ENCODE measurements at regions not wholly inside any gene's neighbourhood (a gene's known extent, or its start where the extent isn't known, plus 50 kb on each side); places are given as distances from the start of the nearest gene placed in this dataset.

DNA sequence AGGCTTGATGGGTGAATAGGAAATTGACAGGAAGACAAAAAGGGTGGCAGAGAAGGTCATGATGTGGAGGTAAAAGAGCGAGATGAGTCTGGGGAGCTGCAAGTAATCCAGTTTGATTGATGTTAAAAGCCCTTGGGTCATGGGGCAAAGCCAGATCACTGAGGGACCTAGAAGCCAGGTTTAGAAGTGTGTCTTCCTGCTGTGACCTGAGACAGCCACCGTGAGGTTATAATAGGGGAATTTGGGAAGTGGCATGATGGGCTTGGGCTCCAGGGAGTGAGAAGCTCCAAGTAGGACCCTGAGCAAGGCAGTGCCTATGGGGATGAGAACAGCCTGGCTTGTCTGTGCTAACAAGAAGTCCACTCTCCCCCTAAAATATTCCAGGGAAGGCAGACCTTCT lies 298.5 kb downstream of the RPLP1 start:
- no peak overlapping the region for H3K27ac ChIP-seq
- H3K36me3 ChIP-seq, result no peaks in the 10 kb centered on the region
- no peak for TF ChIP-seq EP300 (IDR thresholded peaks at IDR 0.05)
- TF ChIP-seq POLR2AphosphoS5 (IDR thresholded peaks at IDR 0.05), result no peak
- no peak for TF ChIP-seq POLR2A (IDR thresholded peaks at IDR 0.05)
- TF ChIP-seq, protein P1, sequence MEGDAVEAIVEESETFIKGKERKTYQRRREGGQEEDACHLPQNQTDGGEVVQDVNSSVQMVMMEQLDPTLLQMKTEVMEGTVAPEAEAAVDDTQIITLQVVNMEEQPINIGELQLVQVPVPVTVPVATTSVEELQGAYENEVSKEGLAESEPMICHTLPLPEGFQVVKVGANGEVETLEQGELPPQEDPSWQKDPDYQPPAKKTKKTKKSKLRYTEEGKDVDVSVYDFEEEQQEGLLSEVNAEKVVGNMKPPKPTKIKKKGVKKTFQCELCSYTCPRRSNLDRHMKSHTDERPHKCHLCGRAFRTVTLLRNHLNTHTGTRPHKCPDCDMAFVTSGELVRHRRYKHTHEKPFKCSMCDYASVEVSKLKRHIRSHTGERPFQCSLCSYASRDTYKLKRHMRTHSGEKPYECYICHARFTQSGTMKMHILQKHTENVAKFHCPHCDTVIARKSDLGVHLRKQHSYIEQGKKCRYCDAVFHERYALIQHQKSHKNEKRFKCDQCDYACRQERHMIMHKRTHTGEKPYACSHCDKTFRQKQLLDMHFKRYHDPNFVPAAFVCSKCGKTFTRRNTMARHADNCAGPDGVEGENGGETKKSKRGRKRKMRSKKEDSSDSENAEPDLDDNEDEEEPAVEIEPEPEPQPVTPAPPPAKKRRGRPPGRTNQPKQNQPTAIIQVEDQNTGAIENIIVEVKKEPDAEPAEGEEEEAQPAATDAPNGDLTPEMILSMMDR (IDR thresholded peaks at IDR 0.05), result no peak
- H3K4me1 ChIP-seq, result no peaks in the 10 kb centered on the region
- DNase-seq, result no peak
- H3K4me3 ChIP-seq, result no peak overlapping the region
- WGBS, 2 donors, result 86 to 93% methylated on average over 2 of the region's 2 CpGs
- H3K27me3 ChIP-seq, result no peaks in the 10 kb centered on the region
- intact Hi-C loops (cut with DNase I), result no loop called here
- no peaks in the 10 kb centered on the region for H3K9me3 ChIP-seq

DNA sequence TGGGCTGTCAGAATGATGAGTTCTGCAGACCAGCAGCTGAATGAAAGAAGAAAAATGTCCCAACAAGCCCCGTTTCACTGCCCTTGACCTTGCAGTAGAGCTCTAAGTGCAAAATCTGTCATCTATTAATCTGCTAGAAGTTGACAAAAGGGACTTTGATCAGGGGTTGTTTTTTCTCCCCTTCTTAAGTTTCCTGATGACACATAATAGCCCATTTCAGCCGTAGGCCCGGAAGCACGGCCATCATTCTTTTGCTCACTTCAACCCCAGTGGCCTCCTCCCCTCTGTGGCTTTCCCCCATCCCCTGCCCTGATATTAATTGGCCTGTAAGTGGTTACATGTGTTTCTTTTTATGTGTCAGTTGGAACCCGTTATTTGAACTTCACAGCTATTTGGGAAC lies 298.9 kb downstream of the RPLP1 start:
- H3K4me3 ChIP-seq, result no peak overlapping the region
- no peak for DNase-seq
- intact Hi-C loops (cut with DNase I), result no loop called here
- H3K27me3 ChIP-seq, result no peaks in the 10 kb centered on the region
- no peaks in the 10 kb centered on the region for H3K9me3 ChIP-seq
- WGBS, 2 donors, result 52 to 72% methylated on average over 5 of the region's 5 CpGs
- no peaks in the 10 kb centered on the region for H3K4me1 ChIP-seq
- no peaks in the 10 kb centered on the region for H3K36me3 ChIP-seq
- H3K27ac ChIP-seq, result no peak overlapping the region
- TF ChIP-seq EP300 (IDR thresholded peaks at IDR 0.05), result no peak
- TF ChIP-seq, protein P1 (IDR thresholded peaks at IDR 0.05), result no peak
- TF ChIP-seq POLR2A (IDR thresholded peaks at IDR 0.05), result no peak
- no peak for TF ChIP-seq POLR2AphosphoS5 (IDR thresholded peaks at IDR 0.05)

DNA sequence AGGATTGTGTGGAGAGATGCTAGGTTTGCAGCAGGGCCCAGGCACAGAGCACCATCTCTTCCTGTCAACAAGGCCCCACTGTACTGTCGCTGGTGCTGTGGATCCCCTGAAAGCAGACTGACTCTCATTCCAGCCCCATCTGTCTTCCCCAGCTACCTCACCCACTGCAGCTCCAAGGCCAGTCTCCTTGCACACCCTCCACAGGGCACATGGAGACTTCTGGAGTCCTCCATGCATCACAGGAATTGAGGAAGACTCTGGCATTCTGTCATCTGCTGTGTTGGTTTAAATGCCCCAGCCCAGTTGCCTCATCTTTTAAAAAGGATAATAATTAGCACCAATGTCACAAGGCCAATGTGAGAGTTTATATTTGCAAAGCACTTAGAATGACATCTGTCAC lies 301.2 kb downstream of the RPLP1 start:
- Histone ChIP-seq H3K27ac (no peak overlapping the region), H3K27me3 (no peaks in the 10 kb centered on the region), H3K36me3 (no peaks in the 10 kb centered on the region), H3K4me3 (no peak overlapping the region), H3K4me1 (peaks cover 0 to 7% (median 0%) of the 10 kb centered on the region in 4 donors), H3K9me3 (no peaks in the 10 kb centered on the region)
- intact Hi-C loops (cut with DNase I), result no loop called here
- DNase-seq, result no peak
- 93 to 96% methylated on average over 1 of the region's 1 CpG for WGBS, 2 donors
- no peak for TF ChIP-seq POLR2A (IDR thresholded peaks at IDR 0.05)
- TF ChIP-seq, protein P1 (IDR thresholded peaks at IDR 0.05), result no peak
- TF ChIP-seq EP300 (IDR thresholded peaks at IDR 0.05), result no peak
- no peak for TF ChIP-seq POLR2AphosphoS5 (IDR thresholded peaks at IDR 0.05)

DNA sequence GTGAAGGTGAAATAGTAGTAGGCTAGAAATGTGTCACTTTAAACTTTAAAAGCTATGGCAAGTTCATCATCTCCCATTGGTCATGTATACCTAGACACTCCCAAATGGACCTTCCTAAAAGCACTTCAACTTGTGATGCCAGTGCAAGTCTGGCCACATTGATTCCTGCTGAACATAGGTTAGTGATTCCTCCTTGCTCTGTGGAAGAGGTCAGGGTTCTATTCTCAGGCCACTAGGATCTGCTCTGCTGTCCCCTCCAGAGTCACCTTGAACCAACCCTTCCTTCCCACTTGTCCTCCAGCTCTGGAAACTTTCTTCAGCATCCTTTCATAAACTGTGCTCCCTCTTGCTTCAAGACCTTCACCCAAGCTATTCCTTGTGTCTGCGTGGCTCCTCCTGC lies 301.7 kb downstream of the RPLP1 start:
- DNase-seq, result no peak
- H3K9me3 ChIP-seq, result no peaks in the 10 kb centered on the region

More for the DNA sequence above, 301.7 kb downstream of the RPLP1 start:
- no peak overlapping the region for H3K4me3 ChIP-seq
- no peaks in the 10 kb centered on the region for H3K36me3 ChIP-seq
- WGBS, 2 donors, result 94 to 97% methylated on average over 1 of the region's 1 CpG
- H3K27ac ChIP-seq, result no peak overlapping the region
- TF ChIP-seq, protein P1 (IDR thresholded peaks at IDR 0.05), result no peak
- no peak for TF ChIP-seq EP300 (IDR thresholded peaks at IDR 0.05)
- intact Hi-C loops (cut with DNase I), result no loop called here
- no peaks in the 10 kb centered on the region for H3K27me3 ChIP-seq
- H3K4me1 ChIP-seq, result peaks cover 0 to 7% (median 0%) of the 10 kb centered on the region in 4 donors

All from sigmoid colon (tissue), 6 donors.